Rectal smooth muscle tissue (tissue), 1 donor: ENCODE measurements at regions not wholly inside any gene's neighbourhood (a gene's known extent, or its start where the extent isn't known, plus 50 kb on each side); places are given as distances from the start of the nearest gene placed in this dataset.
"Not testable (repeated sequence)": the region's sequence is repeated elsewhere in the genome, so short reads cannot be mapped to it uniquely, and the experiment has no call there.

Experiments
- H3K27ac ChIP-seq: one replicate; pipeline ENCODE4 v1.7.0; 2013; ENCODE audit warnings: low read depth, low read length, inconsistent platforms
- H3K27me3 ChIP-seq: one replicate; pipeline ENCODE4 v1.7.0; 2013; ENCODE audit warnings: low read length; ENCODE audit not compliant: control insufficient read depth, insufficient read depth
- H3K36me3 ChIP-seq: one replicate; pipeline ENCODE4 v1.7.0; 2013; ENCODE audit warnings: low read length; ENCODE audit not compliant: control insufficient read depth, insufficient read depth
- H3K4me1 ChIP-seq: one replicate; pipeline ENCODE4 v1.7.0; 2013; ENCODE audit warnings: low read length; ENCODE audit not compliant: control insufficient read depth, insufficient read depth
- H3K4me3 ChIP-seq: one replicate; pipeline ENCODE4 v1.7.0; 2013; ENCODE audit warnings: low read length
- H3K9ac ChIP-seq: one replicate; pipeline ENCODE4 v1.7.0; 2013; ENCODE audit warnings: low read length

DNA sequence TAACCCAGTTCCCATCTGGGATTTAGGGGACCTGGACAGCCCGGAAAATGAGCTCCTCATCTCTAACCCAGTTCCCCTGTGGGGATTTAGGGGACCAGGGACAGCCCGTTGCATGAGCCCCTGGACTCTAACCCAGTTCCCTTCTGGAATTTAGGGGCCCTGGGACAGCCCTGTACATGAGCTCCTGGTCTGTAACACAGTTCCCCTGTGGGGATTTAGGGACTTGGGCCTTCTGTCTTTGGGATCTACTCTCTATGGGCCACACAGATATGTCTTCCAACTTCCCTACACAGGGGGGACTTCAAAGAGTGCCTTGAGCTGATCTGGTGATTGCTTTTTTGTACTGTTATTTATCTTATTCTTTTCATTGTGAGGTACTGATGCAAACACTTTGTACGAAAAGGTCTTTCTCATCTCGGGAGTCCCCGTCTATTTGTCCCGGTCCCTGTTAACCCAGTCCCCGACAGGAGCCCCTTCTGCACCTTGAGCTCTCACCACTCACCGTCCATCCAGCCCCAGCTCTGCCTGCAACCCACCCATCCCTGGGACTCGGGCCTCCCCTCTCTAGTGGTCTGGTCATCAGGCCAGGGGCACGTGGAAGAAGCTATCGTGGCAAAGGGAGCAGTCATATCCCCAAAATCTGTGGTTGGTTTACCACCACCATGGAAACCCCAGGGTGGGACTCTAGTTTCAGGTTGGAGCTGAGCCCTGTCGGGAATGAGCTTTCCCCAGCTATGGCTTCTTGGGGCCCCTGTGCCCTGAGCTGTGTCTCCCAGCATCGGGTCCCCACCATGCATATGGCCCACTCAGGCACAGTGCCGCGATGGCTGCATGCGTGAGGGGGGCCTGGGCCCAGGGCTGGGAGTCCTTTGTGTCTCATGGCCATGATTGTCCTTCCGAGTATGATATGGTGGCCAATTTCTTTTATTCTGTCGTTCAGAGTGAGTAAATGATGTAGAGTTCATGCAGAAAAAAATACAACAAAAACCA is 270.4 kb upstream of the PLCXD1 start:
- H3K36me3 ChIP-seq, H3K27ac ChIP-seq, H3K9ac ChIP-seq, H3K27me3 ChIP-seq, H3K4me3 ChIP-seq, H3K4me1 ChIP-seq: not testable (repeated sequence)

DNA sequence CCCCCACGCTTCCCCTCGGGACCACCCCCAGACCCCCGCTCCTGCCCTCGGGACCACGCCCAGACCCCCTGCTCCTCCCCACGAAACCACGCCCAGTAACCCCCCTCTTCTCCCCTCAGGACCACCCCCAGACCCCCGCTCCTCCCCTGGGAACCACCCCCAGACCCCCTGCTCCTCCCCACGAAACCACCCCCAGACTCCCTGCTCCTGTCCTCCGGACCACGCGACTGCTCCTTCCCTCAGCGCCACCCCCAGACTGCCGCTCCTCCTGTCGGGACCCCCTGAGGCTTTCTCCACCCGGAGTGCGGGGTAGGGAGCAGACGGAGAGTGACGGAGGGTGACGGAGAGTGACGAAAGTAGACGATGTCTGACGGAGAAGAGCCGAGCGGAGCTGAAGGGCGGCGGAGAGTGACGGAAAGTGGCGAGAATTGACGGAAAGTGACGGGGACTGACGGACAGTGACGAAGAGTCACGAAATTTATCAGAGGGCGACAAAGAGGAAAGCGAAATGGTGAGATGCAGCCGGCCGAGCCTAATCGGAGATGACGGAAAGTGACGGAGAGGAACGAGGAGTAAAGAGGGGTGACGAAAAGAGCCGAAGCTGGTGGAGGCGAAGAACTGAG is 267.2 kb upstream of the PLCXD1 start:
- H3K36me3 ChIP-seq, H3K9ac ChIP-seq, H3K4me3 ChIP-seq, H3K4me1 ChIP-seq, H3K27me3 ChIP-seq, H3K27ac ChIP-seq: not testable (repeated sequence)

DNA sequence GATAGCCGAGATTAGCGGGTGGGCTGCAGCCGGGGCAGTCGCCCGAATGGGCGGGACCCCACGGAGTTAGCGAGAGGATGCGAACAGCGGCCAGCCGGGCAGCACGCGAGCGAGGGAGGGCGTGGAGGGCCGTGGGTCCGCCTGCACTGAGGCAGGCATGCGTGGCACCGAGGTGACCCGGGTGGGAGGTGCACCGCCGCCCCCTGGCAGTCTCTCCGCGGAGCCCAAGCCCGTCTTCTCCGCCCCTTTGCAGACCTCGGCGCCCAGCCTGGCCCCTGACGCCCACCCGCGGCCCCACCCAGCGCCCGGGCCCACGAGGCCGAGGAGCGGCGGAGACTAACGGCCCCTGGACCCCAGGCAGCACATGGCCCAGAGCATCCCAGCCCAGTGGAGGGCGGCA is 266.7 kb upstream of the PLCXD1 start:
- H3K36me3 ChIP-seq, H3K27ac ChIP-seq, H3K4me3 ChIP-seq, H3K4me1 ChIP-seq, H3K27me3 ChIP-seq, H3K9ac ChIP-seq: not testable (repeated sequence)

DNA sequence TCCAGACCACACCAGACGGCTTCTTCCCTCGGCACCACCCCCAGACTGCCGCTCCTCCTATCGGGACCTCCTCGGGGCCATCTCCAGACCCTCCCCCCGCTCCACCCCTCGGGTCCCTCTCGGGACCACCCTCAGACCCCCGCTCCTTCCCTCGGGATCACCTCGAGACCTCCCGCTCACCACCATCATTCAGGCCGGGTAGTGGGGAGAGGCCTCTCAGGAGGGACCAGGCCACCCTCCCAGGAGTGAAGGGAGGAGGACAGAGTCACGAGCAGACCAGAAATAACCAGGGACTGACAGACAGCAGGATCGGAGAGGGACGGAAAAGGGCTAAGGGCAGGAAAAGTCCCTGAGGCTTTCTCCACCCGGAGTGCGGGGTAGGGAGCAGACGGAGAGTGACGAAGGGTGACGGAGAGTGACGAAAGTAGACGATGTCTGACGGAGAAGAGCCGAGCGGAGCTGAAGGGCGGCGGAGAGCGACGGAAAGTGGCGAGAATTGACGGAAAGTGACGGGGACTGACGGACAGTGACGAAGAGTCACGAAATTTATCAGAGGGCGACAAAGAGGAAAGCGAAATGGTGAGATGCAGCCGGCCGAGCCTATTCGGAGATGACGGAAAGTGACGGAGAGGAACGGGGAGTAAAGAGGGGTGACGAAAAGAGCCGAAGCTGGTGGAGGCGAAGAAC is 262.3 kb upstream of the PLCXD1 start:
- H3K27me3 ChIP-seq, H3K36me3 ChIP-seq, H3K4me3 ChIP-seq, H3K27ac ChIP-seq, H3K9ac ChIP-seq, H3K4me1 ChIP-seq: not testable (repeated sequence)

DNA sequence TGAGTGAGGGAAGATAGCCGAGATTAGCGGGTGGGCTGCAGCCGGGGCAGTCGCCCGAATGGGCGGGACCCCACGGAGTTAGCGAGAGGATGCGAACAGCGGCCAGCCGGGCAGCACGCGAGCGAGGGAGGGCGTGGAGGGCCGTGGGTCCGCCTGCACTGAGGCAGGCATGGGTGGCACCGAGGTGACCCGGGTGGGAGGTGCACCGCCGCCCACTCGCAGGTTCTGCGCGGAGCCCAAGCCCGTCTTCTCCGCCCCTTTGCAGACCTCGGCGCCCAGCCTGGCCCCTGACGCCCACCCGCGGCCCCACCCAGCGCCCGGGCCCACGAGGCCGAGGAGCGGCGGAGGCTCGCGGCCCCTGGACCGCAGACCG is 261.7 kb upstream of the PLCXD1 start:
- H3K4me3 ChIP-seq, H3K36me3 ChIP-seq, H3K27ac ChIP-seq, H3K9ac ChIP-seq, H3K27me3 ChIP-seq, H3K4me1 ChIP-seq: not testable (repeated sequence)

DNA sequence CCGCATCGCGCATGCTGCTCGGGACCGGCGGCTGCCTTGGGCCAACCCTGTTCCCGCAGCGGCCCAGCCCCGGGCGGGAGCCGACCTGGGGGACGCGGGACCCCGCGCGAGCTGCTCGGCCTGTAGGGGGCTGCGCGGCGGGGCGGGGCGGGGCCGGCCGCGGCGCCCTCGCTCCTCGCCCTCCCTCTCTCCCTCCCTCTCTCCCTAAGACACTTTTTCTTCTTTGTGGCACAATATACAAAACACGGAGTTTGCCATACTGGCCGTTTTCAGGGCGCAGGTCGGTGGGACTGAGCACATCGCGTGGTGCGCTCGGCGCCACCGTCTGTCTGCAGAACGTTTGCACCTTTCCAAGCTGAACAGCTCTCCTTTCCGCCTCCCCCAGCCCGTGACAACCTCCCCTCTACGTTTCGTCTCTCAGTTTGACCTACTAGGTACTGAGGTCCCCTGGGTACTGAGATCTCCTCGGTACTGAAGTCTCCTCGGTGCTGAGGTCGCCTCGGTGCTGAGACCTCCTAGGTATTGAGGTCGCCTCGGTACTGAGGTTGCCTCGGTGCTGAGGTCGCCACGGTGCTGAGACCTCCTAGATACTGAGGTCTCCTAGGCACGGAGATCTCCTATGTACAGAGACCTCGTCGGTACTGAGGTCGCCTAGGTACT is 261.1 kb upstream of the PLCXD1 start:
- Histone ChIP-seq H3K27me3 (no peaks in the 10 kb centered on the region), H3K4me1 (no peaks in the 10 kb centered on the region), H3K4me3 (peak overlapping the region; percentile 4), H3K36me3 (no peaks in the 10 kb centered on the region), H3K27ac (no peak overlapping the region), H3K9ac (no peak overlapping the region)

DNA sequence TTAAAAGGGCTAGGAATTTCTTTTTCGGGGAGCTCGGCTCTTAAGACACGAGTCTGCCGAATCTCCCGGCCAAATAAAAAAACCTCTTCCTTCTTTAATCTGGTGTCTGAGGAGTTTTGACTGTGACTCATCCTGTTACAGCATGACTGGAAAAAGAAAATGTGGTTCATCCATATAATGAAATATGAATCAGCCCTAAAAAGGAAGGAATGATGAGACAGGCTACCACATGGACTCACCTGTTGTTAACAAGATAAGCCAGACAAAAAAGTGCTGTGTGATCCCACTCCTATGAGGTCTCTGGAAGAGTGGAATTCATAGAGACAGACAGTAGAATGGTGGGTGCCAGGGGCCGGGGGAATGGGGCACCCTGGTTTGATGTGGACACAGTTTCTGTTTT is 257.0 kb upstream of the PLCXD1 start:
- H3K27ac ChIP-seq, H3K36me3 ChIP-seq, H3K27me3 ChIP-seq, H3K9ac ChIP-seq, H3K4me1 ChIP-seq, H3K4me3 ChIP-seq: not testable (repeated sequence)
